ENCODE measurements at regions not wholly inside any gene's neighbourhood (a gene's known extent, or its start where the extent isn't known, plus 50 kb on each side); places are given as distances from the start of the nearest gene placed in this dataset.

DNA sequence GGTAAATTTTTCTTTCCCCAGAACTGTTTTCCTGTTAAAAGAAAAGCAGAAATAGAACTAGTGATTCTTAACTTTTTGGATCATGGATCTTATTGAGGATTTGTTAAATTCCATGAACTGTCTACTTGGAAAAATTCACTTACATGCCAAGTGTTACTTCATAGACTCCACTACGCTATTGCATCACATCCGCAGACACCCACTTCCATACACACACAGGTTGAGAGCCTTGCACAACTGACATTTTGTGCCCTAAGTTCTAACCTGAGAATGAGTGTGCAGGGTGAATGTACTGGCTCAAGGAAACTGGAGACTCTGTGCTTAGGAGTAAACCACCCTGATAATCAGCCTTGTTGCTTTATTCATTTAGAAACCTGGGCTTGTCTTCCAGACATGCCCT, 250.5 kb upstream of the EDA2R start:
- CTCF ChIA-PET: no interaction called here
- Histone ChIP-seq H4K20me1 (replicated peaks; ENCODE audit: control insufficient read depth, extremely low read depth, insufficient read depth, low read length) (no peaks in the 10 kb centered on the region), H3K4me2 (ENCODE audit: insufficient read depth, low read length) (no peak overlapping the region), H3K79me2 (ENCODE audit: control insufficient read depth, insufficient read depth, low read length) (no peaks in the 10 kb centered on the region), H3K36me3 (ENCODE audit: control insufficient read depth in 2 of 2, extremely low read depth in 1 of 2, insufficient read depth in 2 of 2, low read length in 2 of 2) (no peaks in the 10 kb centered on the region), H3K9ac (replicated peaks; ENCODE audit: extremely low read depth, insufficient read depth, low read length) (no peak overlapping the region), H3K27me3 (ENCODE audit: control insufficient read depth in 2 of 2, insufficient read depth in 2 of 2, low read length in 2 of 2) (no peaks in the 10 kb centered on the region), H3K4me3 (replicated peaks in 1 of 3; ENCODE audit: insufficient read depth in 1 of 3, low read depth in 1 of 3, low read length in 3 of 3) (no peak overlapping the region), H2AFZ (ENCODE audit: low read depth, low read length) (no peak overlapping the region), H3K9me3 (replicated peaks; ENCODE audit: control insufficient read depth, insufficient read depth, low read length) (no peaks in the 10 kb centered on the region), H3K9me1 (replicated peaks; ENCODE audit: control insufficient read depth, extremely low read depth, insufficient read depth, low read length) (no peaks in the 10 kb centered on the region), H3K27ac (ENCODE audit: insufficient read depth, low read depth, low read length) (no peak overlapping the region), H3K4me1 (ENCODE audit: control insufficient read depth, extremely low read depth, insufficient read depth, low read length) (no peaks in the 10 kb centered on the region)
- DNase-seq (ENCODE audit: low read depth, low spot score): no peak
- no peak for TF ChIP-seq FOS (IDR thresholded peaks at IDR 0.05; ENCODE audit: borderline replicate concordance, insufficient read depth, low read length)
- TF ChIP-seq, protein P1, sequence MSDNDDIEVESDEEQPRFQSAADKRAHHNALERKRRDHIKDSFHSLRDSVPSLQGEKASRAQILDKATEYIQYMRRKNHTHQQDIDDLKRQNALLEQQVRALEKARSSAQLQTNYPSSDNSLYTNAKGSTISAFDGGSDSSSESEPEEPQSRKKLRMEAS (IDR thresholded peaks at IDR 0.05; ENCODE audit: insufficient read depth, insufficient read length): no peak
- no peak for TF ChIP-seq EZH2 (IDR thresholded peaks at IDR 0.05; ENCODE audit: borderline replicate concordance, low read depth, low read length, severe bottlenecking)
- no peak for TF ChIP-seq MYC (IDR thresholded peaks at IDR 0.05; ENCODE audit: low read depth, low read length)
- TF ChIP-seq, protein P2, sequence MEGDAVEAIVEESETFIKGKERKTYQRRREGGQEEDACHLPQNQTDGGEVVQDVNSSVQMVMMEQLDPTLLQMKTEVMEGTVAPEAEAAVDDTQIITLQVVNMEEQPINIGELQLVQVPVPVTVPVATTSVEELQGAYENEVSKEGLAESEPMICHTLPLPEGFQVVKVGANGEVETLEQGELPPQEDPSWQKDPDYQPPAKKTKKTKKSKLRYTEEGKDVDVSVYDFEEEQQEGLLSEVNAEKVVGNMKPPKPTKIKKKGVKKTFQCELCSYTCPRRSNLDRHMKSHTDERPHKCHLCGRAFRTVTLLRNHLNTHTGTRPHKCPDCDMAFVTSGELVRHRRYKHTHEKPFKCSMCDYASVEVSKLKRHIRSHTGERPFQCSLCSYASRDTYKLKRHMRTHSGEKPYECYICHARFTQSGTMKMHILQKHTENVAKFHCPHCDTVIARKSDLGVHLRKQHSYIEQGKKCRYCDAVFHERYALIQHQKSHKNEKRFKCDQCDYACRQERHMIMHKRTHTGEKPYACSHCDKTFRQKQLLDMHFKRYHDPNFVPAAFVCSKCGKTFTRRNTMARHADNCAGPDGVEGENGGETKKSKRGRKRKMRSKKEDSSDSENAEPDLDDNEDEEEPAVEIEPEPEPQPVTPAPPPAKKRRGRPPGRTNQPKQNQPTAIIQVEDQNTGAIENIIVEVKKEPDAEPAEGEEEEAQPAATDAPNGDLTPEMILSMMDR (IDR thresholded peaks at IDR 0.05; ENCODE audit: extremely low read depth in 1 of 2, insufficient read depth in 1 of 2, low read depth in 1 of 2, low read length in 2 of 2): no peak
- TF ChIP-seq POLR2A (IDR thresholded peaks at IDR 0.05; ENCODE audit: low read depth, low read length): no peak
- no peak for TF ChIP-seq POLR2AphosphoS5 (IDR thresholded peaks at IDR 0.05; ENCODE audit: insufficient read depth, low read depth, low read length)
- no peak for TF ChIP-seq JUN (IDR thresholded peaks at IDR 0.05; ENCODE audit: borderline replicate concordance, insufficient read depth, insufficient read length, low read depth)
- FAIRE-seq: no peak
- dilution Hi-C loops (cut with MboI; ENCODE audit: extremely low pct_ligation_motif_present, low sequenced_read_pairs): no loop called here
- POLR2A ChIA-PET: no interaction called here
- intact Hi-C loops (cut with micrococcal nuclease): no loop called here
- BruUV-seq (replicated peaks): no TSS peak
